PC-9 (cell line): ENCODE measurements at regions not wholly inside any gene's neighbourhood (a gene's known extent, or its start where the extent isn't known, plus 50 kb on each side); places are given as distances from the start of the nearest gene placed in this dataset.

Experiments used
- BruUV-seq: library from RNA; stranded (reverse); fragments of 400-500 nt; replicated peaks from 2 replicates; lab custom pipeline; 2021; lab: Mats Ljungman, UMichigan
- CTCF ChIA-PET: fragments of 300-600 bp; sonication (Branson Sonifier 250); formaldehyde crosslinking; loops from one replicate; lab custom pipeline; 2022; ENCODE audit warnings: antibody characterized with exemption; lab: Charles Lee
- POLR2A ChIA-PET: fragments of 300-600 bp; sonication (Branson Sonifier 250); formaldehyde crosslinking; loops from one replicate; lab custom pipeline; 2022; ENCODE audit warnings: antibody characterized with exemption; ENCODE audit not compliant: unreplicated experiment; lab: Charles Lee
- DNase-seq, 2 experiments: peaks; one replicate each; pipeline versions ENCODE4 v3.0.0 to v3.0.0-alpha.2; 2015 to 2022; ENCODE audit warnings: mixed read lengths in 1 of 2
- H2AFZ ChIP-seq: fragments of 200-600 bp; sonication (generic); 2 replicates; pipeline ENCODE4 v1.8.1; 2017; ENCODE audit warnings: antibody characterized with exemption
- H3F3A ChIP-seq: fragments of 200-600 bp; sonication (generic); 2 replicates; pipeline ENCODE4 v1.8.1; 2017; ENCODE audit warnings: antibody characterized with exemption, mild to moderate bottlenecking, low read depth; ENCODE audit not compliant: insufficient read depth
- H3K27ac ChIP-seq: fragments of 200-600 bp; sonication (generic); 2 replicates; pipeline ENCODE4 v1.6.1; 2016; ENCODE audit warnings: mixed run types
- H3K27me3 ChIP-seq: fragments of 200-600 bp; sonication (generic); 2 replicates; pipeline ENCODE4 v1.6.1; 2016; ENCODE audit warnings: low read depth, mixed run types; ENCODE audit not compliant: insufficient read depth
- H3K36me3 ChIP-seq: fragments of 200-600 bp; sonication (generic); 2 replicates; pipeline ENCODE4 v1.6.1; 2016; ENCODE audit warnings: low read depth, mixed run types
- H3K4me1 ChIP-seq: fragments of 200-600 bp; sonication (generic); replicated peaks from 2 replicates; pipeline ENCODE4 v1.6.1; 2016; ENCODE audit warnings: mixed run types; ENCODE audit not compliant: insufficient read depth
- H3K4me2 ChIP-seq: fragments of 200-600 bp; sonication (generic); 2 replicates; pipeline ENCODE4 v1.6.1; 2017; ENCODE audit warnings: mixed run types
- H3K4me3 ChIP-seq: fragments of 200-600 bp; sonication (generic); 2 replicates; pipeline ENCODE4 v1.6.1; 2016; ENCODE audit warnings: mixed run types
- H3K79me2 ChIP-seq: fragments of 200-600 bp; sonication (generic); 2 replicates; pipeline ENCODE4 v1.6.1; 2017; ENCODE audit warnings: low read depth, mixed run types
- H3K9me2 ChIP-seq: fragments of 200-600 bp; sonication (generic); 2 replicates; pipeline ENCODE4 v1.8.1; 2017; ENCODE audit warnings: mild to moderate bottlenecking; ENCODE audit not compliant: insufficient read depth
- H3K9me3 ChIP-seq: fragments of 200-600 bp; sonication (generic); 2 replicates; pipeline ENCODE4 v1.8.1; 2016; ENCODE audit warnings: low read depth; ENCODE audit not compliant: insufficient read depth
- H4K20me1 ChIP-seq: fragments of 200-600 bp; sonication (generic); 2 replicates; pipeline ENCODE4 v1.8.1; 2017; ENCODE audit not compliant: insufficient read depth
- CTCF ChIP-seq: fragments of 200-600 bp; sonication (generic); conservative IDR thresholded peaks from 2 replicates; pipeline ENCODE4 v1.6.1; 2017; ENCODE audit warnings: mixed run types, antibody characterized with exemption, mild to moderate bottlenecking, moderate library complexity
- EZH2 ChIP-seq: fragments of 200-600 bp; sonication (generic); IDR thresholded peaks from 2 replicates; pipeline ENCODE4 v1.8.0; 2017; ENCODE audit warnings: antibody characterized with exemption, low read depth
- intact Hi-C: fragments of 100-400 bp; cut with micrococcal nuclease; formaldehyde crosslinking; loops from one replicate; pipeline ENCODE4 v1.10.0; 2022; ENCODE audit not compliant: unreplicated experiment

DNA sequence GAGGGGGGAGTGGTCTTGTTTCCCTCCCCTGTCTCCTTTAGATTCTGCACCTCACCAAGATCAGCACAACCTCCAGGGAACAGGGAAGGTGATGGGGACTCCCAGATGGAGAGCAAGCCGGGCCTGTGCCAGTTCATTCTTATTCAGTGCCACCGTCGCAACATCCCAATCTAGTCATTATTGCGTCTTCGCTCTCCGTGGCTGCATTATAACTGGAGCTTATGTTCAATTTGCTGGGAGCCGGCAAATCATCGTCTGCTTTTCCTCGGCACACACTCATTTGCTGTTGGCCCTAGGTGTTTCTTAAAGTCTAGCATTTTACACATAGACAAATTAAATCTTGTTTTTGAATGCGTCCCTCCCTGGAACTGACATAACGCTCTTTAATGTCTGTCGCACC, 1269.7 kb downstream of the BRD1 start:
- no peak overlapping the region for H2AFZ ChIP-seq
- no peaks in the 10 kb centered on the region for H3K79me2 ChIP-seq
- no peak overlapping the region for H3K27ac ChIP-seq
- TF ChIP-seq EZH2 (no peak), CTCF (no peak)
- no peaks in the 10 kb centered on the region for H3K9me3 ChIP-seq
- H3K27me3 ChIP-seq, result peaks cover 98% of the 10 kb centered on the region
- no peaks in the 10 kb centered on the region for H3F3A ChIP-seq
- H3K4me1 ChIP-seq, result no peaks in the 10 kb centered on the region
- no TSS peak for BruUV-seq
- no peak for DNase-seq
- ChIA-PET POLR2A (no interaction called here), CTCF (no interaction called here)
- H3K4me2 ChIP-seq, result no peak overlapping the region
- H3K36me3 ChIP-seq, result no peaks in the 10 kb centered on the region
- no peaks in the 10 kb centered on the region for H3K9me2 ChIP-seq
- H4K20me1 ChIP-seq, result no peaks in the 10 kb centered on the region
- H3K4me3 ChIP-seq, result no peak overlapping the region
- intact Hi-C loops, result no loop called here

DNA sequence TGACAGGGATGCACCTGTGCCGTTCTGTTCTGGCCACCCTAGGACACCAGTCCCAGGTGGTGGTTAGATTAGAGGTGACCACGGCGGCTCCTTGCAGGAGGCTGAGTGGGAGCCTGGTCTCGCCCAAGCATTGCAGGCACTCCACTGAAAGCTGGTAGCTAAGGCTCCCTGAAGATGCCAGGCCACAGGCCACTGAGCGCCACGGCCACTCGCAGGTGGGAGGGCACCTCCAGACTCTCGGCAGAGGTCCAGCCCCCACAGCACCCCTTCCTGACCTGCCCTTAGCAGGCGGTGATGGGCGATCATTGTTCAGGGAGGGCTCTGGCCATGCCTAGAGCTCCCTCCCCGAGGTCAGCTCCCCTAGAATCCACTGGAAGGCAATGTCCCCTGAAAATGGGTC, 1270.2 kb downstream of the BRD1 start:
- BruUV-seq, result no TSS peak
- no peaks in the 10 kb centered on the region for H3K36me3 ChIP-seq
- CTCF ChIA-PET, result no interaction called here

GRCh38 chr22:48556751-48557150, 1270.9 kb downstream of the BRD1 start:
- Histone ChIP-seq H3K79me2 (no peaks in the 10 kb centered on the region), H3K9me2 (no peaks in the 10 kb centered on the region), H3F3A (no peaks in the 10 kb centered on the region), H3K27me3 (peaks cover 98% of the 10 kb centered on the region), H3K9me3 (no peaks in the 10 kb centered on the region), H3K36me3 (no peaks in the 10 kb centered on the region), H3K27ac (no peak overlapping the region), H2AFZ (no peak overlapping the region), H3K4me1 (no peaks in the 10 kb centered on the region), H4K20me1 (no peaks in the 10 kb centered on the region), H3K4me3 (no peak overlapping the region), H3K4me2 (no peak overlapping the region)
- BruUV-seq, result no TSS peak
- CTCF ChIA-PET, result no interaction called here
- no peak for DNase-seq
- POLR2A ChIA-PET, result no interaction called here
- intact Hi-C loops, result no loop called here
- TF ChIP-seq EZH2 (no peak), CTCF (no peak)

More for the DNA sequence above, 1270.2 kb downstream of the BRD1 start:
- Histone ChIP-seq H2AFZ (no peak overlapping the region), H4K20me1 (no peaks in the 10 kb centered on the region), H3K79me2 (no peaks in the 10 kb centered on the region), H3K4me1 (no peaks in the 10 kb centered on the region), H3F3A (no peaks in the 10 kb centered on the region), H3K27me3 (peaks cover 98% of the 10 kb centered on the region), H3K9me2 (no peaks in the 10 kb centered on the region), H3K27ac (no peak overlapping the region), H3K9me3 (no peaks in the 10 kb centered on the region), H3K4me3 (no peak overlapping the region), H3K4me2 (no peak overlapping the region)
- POLR2A ChIA-PET, result no interaction called here
- DNase-seq, result no peak
- intact Hi-C loops, result no loop called here
- TF ChIP-seq EZH2, result no peak
- no peak for TF ChIP-seq CTCF
